Cardiac muscle cell (in vitro differentiated cells and primary cell): ENCODE measurements at regions not wholly inside any gene's neighbourhood (a gene's known extent, or its start where the extent isn't known, plus 50 kb on each side); places are given as distances from the start of the nearest gene placed in this dataset.

Experiments
- DNase-seq, 2 donors: peaks; one replicate each; pipeline versions ENCODE4 v3.0.0 to v3.0.0-alpha.2; 2010 to 2017; ENCODE audit warnings: low read depth in 1 of 2, low spot score in 1 of 2
- H3K27ac ChIP-seq: fragments of 200-600 bp; sonication (generic); 2 replicates; pipeline ENCODE4 v1.5.1; 2016
- H3K27me3 ChIP-seq: fragments of 200-600 bp; sonication (generic); 2 replicates; pipeline ENCODE4 v1.6.0; 2016; ENCODE audit warnings: control low read depth
- H3K36me3 ChIP-seq: fragments of 200-600 bp; sonication (generic); 2 replicates; pipeline ENCODE4 v1.5.1; 2016; ENCODE audit warnings: control low read depth
- H3K4me1 ChIP-seq: fragments of 200-600 bp; sonication (generic); 2 replicates; pipeline ENCODE4 v1.8.1; 2017; ENCODE audit warnings: low read depth, mild to moderate bottlenecking, mixed run types
- H3K4me3 ChIP-seq: fragments of 200-600 bp; sonication (generic); 2 replicates; pipeline ENCODE4 v1.5.1; 2016; ENCODE audit warnings: mild to moderate bottlenecking
- H3K9me3 ChIP-seq: fragments of 200-600 bp; sonication (generic); 2 replicates; pipeline ENCODE4 v1.5.1; 2017; ENCODE audit warnings: low read depth, mild to moderate bottlenecking, control low read depth
- CTCF ChIP-seq: IDR thresholded peaks from 2 replicates; pipeline ENCODE4 v1.5.1; 2012; ENCODE audit warnings: low read depth, mild to moderate bottlenecking, low read length

- no peak overlapping the region for H3K27ac ChIP-seq
- H3K4me1 ChIP-seq: no peaks in the 10 kb centered on the region
- H3K4me3 ChIP-seq: no peak overlapping the region
- no peaks in the 10 kb centered on the region for H3K27me3 ChIP-seq
- H3K9me3 ChIP-seq: no peaks in the 10 kb centered on the region
- no peak for DNase-seq
- TF ChIP-seq CTCF: no peak
- H3K36me3 ChIP-seq: no peaks in the 10 kb centered on the region
These were observed 866.3 kb upstream of the KLHL29 start for GRCh38 chr2:22518641-22519040.

- no peaks in the 10 kb centered on the region for H3K4me1 ChIP-seq
- no peak overlapping the region for H3K4me3 ChIP-seq
- no peak for DNase-seq
These were observed 864.4 kb upstream of the KLHL29 start for GRCh38 chr2:22520369-22521288.

GRCh38 chr2:22521620-22522019 is 863.4 kb upstream of the KLHL29 start:
- H3K4me1 ChIP-seq: no peaks in the 10 kb centered on the region
- H3K9me3 ChIP-seq: no peaks in the 10 kb centered on the region
- no peak for DNase-seq
- no peak for TF ChIP-seq CTCF
- H3K27me3 ChIP-seq: no peaks in the 10 kb centered on the region
- no peak overlapping the region for H3K27ac ChIP-seq
- no peaks in the 10 kb centered on the region for H3K36me3 ChIP-seq
- no peak overlapping the region for H3K4me3 ChIP-seq

More at GRCh38 chr2:22520369-22521288, 864.4 kb upstream of the KLHL29 start:
- no peaks in the 10 kb centered on the region for H3K36me3 ChIP-seq
- no peak for TF ChIP-seq CTCF
- H3K27me3 ChIP-seq: no peaks in the 10 kb centered on the region
- no peak overlapping the region for H3K27ac ChIP-seq
- no peaks in the 10 kb centered on the region for H3K9me3 ChIP-seq

GRCh38 chr2:22525681-22526080 is 859.3 kb upstream of the KLHL29 start:
- H3K27me3 ChIP-seq: no peaks in the 10 kb centered on the region
- no peak for DNase-seq

GRCh38 chr2:22530131-22530530 is 854.8 kb upstream of the KLHL29 start:
- H3K9me3 ChIP-seq: no peaks in the 10 kb centered on the region
- H3K27me3 ChIP-seq: no peaks in the 10 kb centered on the region
- no peak overlapping the region for H3K4me3 ChIP-seq
- no peak for DNase-seq
- H3K27ac ChIP-seq: no peak overlapping the region
- no peaks in the 10 kb centered on the region for H3K4me1 ChIP-seq
- no peak for TF ChIP-seq CTCF
- H3K36me3 ChIP-seq: no peaks in the 10 kb centered on the region

More at GRCh38 chr2:22525681-22526080, 859.3 kb upstream of the KLHL29 start:
- Histone ChIP-seq H3K27ac (no peak overlapping the region), H3K9me3 (no peaks in the 10 kb centered on the region), H3K4me1 (no peaks in the 10 kb centered on the region), H3K4me3 (no peak overlapping the region), H3K36me3 (no peaks in the 10 kb centered on the region)
- TF ChIP-seq CTCF: no peak
